NT2/D1 (cell line): ENCODE measurements at regions not wholly inside any gene's neighbourhood (a gene's known extent, or its start where the extent isn't known, plus 50 kb on each side); places are given as distances from the start of the nearest gene placed in this dataset.

ENCODE experiments used
- SUZ12 ChIP-seq: IDR thresholded peaks from 2 replicates; pipeline ENCODE4 v1.6.1; 2011; ENCODE audit not compliant: insufficient read length, insufficient read depth; ENCODE audit errors: extremely low read depth
- YY1 ChIP-seq: IDR thresholded peaks from 2 replicates; pipeline ENCODE4 v1.6.1; 2011; ENCODE audit not compliant: insufficient read length, insufficient read depth

GRCh38 chr2:146207417-146207816, 1637.4 kb upstream of the ACVR2A start:
- no peak for TF ChIP-seq SUZ12
- no peak for TF ChIP-seq YY1
